ENCODE measurements at regions not wholly inside any gene's neighbourhood (a gene's known extent, or its start where the extent isn't known, plus 50 kb on each side); places are given as distances from the start of the nearest gene placed in this dataset.

DNA sequence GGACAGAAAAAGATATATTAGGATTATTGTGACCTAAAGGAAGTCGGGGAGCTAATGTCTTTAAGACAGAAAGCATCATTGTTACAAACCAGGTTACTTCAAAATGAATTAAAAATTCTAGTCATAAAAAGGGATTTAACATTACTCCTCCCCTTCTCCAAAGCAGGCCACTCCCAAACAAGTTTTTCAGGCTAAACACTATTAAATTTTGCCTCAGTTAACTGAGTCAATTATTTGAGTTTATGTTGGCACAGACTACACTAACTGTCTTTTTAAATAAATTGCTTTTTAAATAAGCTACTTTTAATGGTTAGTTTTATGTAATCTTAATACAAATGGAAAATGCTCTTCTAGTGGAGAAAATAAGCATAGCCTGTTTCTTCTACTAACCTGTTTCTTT lies 395.0 kb upstream of the DUSP10 start:
- Mint-ChIP-seq H3K27me3 (ENCODE audit: unreplicated experiment) (peaks cover 2% of the 10 kb centered on the region), H3K4me1 (ENCODE audit: low read depth, unreplicated experiment) (no peaks in the 10 kb centered on the region), H3K4me3 (ENCODE audit: unreplicated experiment) (no peak overlapping the region), H3K9me3 (ENCODE audit: unreplicated experiment) (peaks cover 1% of the 10 kb centered on the region), H3K36me3 (ENCODE audit: unreplicated experiment) (peaks cover 8% of the 10 kb centered on the region), H3K27ac (ENCODE audit: unreplicated experiment) (no peak overlapping the region)
- TF ChIP-seq, protein P1, sequence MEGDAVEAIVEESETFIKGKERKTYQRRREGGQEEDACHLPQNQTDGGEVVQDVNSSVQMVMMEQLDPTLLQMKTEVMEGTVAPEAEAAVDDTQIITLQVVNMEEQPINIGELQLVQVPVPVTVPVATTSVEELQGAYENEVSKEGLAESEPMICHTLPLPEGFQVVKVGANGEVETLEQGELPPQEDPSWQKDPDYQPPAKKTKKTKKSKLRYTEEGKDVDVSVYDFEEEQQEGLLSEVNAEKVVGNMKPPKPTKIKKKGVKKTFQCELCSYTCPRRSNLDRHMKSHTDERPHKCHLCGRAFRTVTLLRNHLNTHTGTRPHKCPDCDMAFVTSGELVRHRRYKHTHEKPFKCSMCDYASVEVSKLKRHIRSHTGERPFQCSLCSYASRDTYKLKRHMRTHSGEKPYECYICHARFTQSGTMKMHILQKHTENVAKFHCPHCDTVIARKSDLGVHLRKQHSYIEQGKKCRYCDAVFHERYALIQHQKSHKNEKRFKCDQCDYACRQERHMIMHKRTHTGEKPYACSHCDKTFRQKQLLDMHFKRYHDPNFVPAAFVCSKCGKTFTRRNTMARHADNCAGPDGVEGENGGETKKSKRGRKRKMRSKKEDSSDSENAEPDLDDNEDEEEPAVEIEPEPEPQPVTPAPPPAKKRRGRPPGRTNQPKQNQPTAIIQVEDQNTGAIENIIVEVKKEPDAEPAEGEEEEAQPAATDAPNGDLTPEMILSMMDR (IDR thresholded peaks at IDR 0.05; ENCODE audit: partially characterized antibody, unreplicated experiment): no peak
- DNase-seq: no peak

DNA sequence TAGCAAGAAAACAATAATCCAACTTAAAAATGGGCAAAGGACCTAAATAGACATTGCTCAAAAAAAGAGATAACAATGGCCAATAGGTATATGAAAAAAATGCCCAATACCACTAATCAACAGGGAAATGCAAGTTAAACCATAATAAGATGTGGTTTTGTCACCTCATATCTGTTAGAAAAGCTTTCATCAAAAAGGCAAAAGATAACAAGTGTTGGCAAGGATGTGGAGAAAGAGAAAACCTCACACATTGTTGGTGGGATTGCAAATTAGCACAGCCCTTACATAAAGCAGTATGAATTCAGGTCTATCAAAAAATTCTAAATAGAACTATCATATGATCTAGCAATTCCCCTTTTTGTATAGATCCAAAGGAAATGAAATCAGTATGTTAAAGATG lies 387.2 kb upstream of the DUSP10 start:
- no peak for DNase-seq
- Mint-ChIP-seq H3K27ac (ENCODE audit: unreplicated experiment) (no peak overlapping the region), H3K9me3 (ENCODE audit: unreplicated experiment) (no peaks in the 10 kb centered on the region), H3K36me3 (ENCODE audit: unreplicated experiment) (no peaks in the 10 kb centered on the region), H3K27me3 (ENCODE audit: unreplicated experiment) (peaks cover 1% of the 10 kb centered on the region), H3K4me3 (ENCODE audit: unreplicated experiment) (no peak overlapping the region), H3K4me1 (ENCODE audit: low read depth, unreplicated experiment) (peaks cover 2% of the 10 kb centered on the region)
- TF ChIP-seq, protein P1 (IDR thresholded peaks at IDR 0.05; ENCODE audit: partially characterized antibody, unreplicated experiment): no peak

DNA sequence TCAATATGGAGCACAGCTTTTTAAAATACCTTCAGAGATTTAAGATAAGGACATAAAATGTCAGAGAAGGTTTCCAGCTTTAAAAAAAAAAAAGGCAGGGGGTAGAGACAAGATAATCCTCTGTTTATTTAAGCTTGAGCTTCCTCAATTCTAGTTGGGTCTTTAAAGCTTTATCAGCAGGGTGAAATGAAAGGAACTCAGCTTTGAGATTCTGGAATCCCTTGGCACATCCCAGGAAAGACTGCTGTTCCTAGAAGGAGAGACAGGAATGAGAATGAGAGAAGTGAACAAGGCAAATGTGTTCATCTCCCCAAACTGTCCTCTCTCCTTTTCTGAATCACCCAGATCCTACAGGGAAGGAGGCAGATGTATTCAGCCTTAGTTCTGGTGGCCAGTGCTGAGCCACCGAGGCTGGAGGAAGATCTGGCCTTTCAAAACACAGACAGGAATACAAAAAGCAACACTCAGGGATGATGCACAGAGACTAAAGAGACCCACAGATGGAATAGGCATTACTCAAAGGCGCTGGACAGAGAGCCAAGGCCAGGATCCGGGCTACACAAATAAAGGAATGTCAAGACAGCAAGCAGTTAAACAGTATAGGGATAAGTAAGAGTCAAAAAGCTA lies 385.8 kb upstream of the DUSP10 start:
- no peak overlapping the region for H3K4me3 Mint-ChIP-seq (ENCODE audit: unreplicated experiment)
- no peaks in the 10 kb centered on the region for H3K9me3 Mint-ChIP-seq (ENCODE audit: unreplicated experiment)
- DNase-seq: no peak
- TF ChIP-seq, protein P1 (IDR thresholded peaks at IDR 0.05; ENCODE audit: partially characterized antibody, unreplicated experiment): no peak
- H3K27me3 Mint-ChIP-seq (ENCODE audit: unreplicated experiment): peaks cover 1% of the 10 kb centered on the region
- no peaks in the 10 kb centered on the region for H3K36me3 Mint-ChIP-seq (ENCODE audit: unreplicated experiment)
- H3K27ac Mint-ChIP-seq (ENCODE audit: unreplicated experiment): no peak overlapping the region
- H3K4me1 Mint-ChIP-seq (ENCODE audit: low read depth, unreplicated experiment): peaks cover 2% of the 10 kb centered on the region

DNA sequence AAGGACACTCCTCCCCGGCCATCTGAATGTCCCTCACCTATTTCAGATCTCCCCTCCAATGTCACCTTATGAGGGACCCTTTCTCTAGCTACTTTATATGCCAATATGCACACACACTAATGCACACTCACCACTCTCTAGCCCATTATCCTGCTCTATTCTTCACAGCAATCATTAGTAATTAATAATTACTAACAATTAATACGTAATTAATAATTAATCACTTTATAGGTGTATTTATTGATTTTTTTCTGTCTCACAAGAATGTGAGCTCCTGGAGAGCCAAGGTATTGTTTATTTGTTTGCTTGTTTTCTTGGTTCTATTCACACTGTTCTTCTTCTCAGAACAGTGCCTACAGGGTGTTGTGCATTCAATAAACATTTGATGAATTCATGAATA lies 385.2 kb upstream of the DUSP10 start:
- DNase-seq: no peak
- Mint-ChIP-seq H3K36me3 (ENCODE audit: unreplicated experiment) (no peaks in the 10 kb centered on the region), H3K27ac (ENCODE audit: unreplicated experiment) (no peak overlapping the region), H3K9me3 (ENCODE audit: unreplicated experiment) (no peaks in the 10 kb centered on the region), H3K4me3 (ENCODE audit: unreplicated experiment) (no peak overlapping the region), H3K4me1 (ENCODE audit: low read depth, unreplicated experiment) (peaks cover 2% of the 10 kb centered on the region), H3K27me3 (ENCODE audit: unreplicated experiment) (peaks cover 1% of the 10 kb centered on the region)
- TF ChIP-seq, protein P1 (IDR thresholded peaks at IDR 0.05; ENCODE audit: partially characterized antibody, unreplicated experiment): no peak

DNA sequence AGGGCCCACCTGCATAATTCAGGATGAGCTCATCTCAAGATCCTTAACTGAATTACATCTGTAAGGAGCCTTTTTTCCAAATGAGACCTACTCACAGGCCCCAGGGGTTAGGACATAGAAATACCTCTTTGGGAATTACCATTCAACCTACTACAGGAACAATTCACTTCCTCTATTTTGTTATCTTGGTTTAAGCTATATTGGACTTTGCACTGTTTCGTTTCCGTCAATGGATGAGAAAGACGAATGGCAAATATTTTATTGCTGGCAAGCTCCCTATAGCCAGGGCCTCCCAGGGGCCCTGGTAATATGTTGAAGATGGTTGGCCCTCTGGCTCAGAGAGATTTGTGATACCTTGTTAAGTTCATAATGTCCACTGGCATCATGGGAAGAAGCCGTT lies 384.2 kb upstream of the DUSP10 start:
- no peaks in the 10 kb centered on the region for H3K9me3 Mint-ChIP-seq (ENCODE audit: unreplicated experiment)
- TF ChIP-seq, protein P1 (IDR thresholded peaks at IDR 0.05; ENCODE audit: partially characterized antibody, unreplicated experiment): no peak
- peaks cover 1% of the 10 kb centered on the region for H3K27me3 Mint-ChIP-seq (ENCODE audit: unreplicated experiment)
- H3K4me1 Mint-ChIP-seq (ENCODE audit: low read depth, unreplicated experiment): peaks cover 2% of the 10 kb centered on the region
- no peak overlapping the region for H3K4me3 Mint-ChIP-seq (ENCODE audit: unreplicated experiment)
- DNase-seq: no peak
- no peaks in the 10 kb centered on the region for H3K36me3 Mint-ChIP-seq (ENCODE audit: unreplicated experiment)
- no peak overlapping the region for H3K27ac Mint-ChIP-seq (ENCODE audit: unreplicated experiment)
